Fibroblast of villous mesenchyme (primary cell): ENCODE measurements at regions not wholly inside any gene's neighbourhood (a gene's known extent, or its start where the extent isn't known, plus 50 kb on each side); places are given as distances from the start of the nearest gene placed in this dataset.

Source experiments
- DNase-seq: peaks from one replicate; pipeline ENCODE4 v3.0.0-alpha.2; 2010; ENCODE audit warnings: low read depth
- H3K4me3 ChIP-seq: 2 replicates; pipeline ENCODE4 v1.5.1; 2011; ENCODE audit warnings: low read depth, mild to moderate bottlenecking, low read length
- TF ChIP-seq, protein P1 (sequence below): IDR thresholded peaks from 2 replicates; pipeline ENCODE4 v1.5.1; 2012; ENCODE audit warnings: low read depth, mild to moderate bottlenecking, low read length; ENCODE audit not compliant: insufficient read depth

DNA sequence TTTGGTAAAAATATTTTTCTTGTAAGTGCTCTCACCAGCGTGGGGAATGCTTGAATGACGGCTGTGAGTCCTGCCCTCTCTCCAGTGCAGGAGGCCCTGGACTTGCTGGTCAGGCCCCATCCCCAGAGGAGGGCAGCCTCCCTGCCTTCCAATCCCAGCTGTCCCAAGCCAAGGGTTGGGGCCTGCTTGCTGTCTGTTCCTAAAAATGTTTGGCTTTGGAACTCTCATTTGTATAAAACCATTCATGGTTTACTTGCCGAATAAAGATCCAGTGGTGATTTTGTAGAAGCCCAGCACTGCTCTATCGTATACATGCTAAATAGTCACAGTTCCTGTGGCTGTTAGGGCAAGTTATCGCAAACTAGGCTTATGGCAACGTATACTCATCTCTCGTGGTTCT, 121.7 kb downstream of the GLRX3 start:
- TF ChIP-seq, protein P1, sequence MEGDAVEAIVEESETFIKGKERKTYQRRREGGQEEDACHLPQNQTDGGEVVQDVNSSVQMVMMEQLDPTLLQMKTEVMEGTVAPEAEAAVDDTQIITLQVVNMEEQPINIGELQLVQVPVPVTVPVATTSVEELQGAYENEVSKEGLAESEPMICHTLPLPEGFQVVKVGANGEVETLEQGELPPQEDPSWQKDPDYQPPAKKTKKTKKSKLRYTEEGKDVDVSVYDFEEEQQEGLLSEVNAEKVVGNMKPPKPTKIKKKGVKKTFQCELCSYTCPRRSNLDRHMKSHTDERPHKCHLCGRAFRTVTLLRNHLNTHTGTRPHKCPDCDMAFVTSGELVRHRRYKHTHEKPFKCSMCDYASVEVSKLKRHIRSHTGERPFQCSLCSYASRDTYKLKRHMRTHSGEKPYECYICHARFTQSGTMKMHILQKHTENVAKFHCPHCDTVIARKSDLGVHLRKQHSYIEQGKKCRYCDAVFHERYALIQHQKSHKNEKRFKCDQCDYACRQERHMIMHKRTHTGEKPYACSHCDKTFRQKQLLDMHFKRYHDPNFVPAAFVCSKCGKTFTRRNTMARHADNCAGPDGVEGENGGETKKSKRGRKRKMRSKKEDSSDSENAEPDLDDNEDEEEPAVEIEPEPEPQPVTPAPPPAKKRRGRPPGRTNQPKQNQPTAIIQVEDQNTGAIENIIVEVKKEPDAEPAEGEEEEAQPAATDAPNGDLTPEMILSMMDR: no peak
- H3K4me3 ChIP-seq: no peak overlapping the region
- DNase-seq: no peak

DNA sequence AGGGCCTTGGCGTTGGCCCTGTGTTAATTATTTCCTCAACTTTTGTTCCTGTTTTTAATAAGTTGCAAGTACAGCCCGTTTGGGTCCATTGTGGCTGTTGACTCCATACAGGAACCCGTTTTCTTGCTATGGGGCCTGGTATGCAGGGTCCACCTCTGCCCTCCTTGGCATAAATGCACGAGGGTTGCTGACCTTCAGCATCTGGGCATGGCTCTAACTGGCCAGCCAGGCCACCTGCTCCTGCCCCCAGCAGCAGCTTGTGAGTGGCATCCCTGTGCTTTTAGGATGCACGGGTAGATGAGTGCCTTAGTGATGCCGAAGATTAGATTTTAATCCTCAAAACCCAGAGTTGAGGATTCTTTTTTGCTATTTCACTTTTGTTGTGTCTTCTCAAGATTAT, 123.2 kb downstream of the GLRX3 start:
- H3K4me3 ChIP-seq: no peak overlapping the region
- TF ChIP-seq, protein P1: no peak
- DNase-seq: no peak

DNA sequence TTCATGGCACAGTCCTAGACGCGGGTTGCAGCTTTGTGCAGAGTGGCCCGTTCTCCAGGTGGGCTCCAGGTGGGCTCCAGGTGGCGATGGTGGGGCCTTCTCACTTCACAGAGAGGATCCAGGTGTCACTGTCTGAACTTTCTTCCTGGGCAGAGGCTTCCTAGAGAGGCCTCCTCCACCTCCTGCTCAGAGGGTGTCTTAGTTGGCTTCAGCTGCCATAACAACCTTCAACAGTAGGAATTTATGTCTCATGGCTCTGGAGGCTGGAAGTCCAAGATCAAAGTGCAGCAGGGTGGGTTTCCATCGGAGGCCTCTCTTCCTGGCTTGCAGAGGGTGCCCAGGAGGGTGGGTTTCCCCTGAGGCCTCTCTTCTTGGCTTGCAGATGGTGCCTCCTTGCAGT, 125.1 kb downstream of the GLRX3 start:
- H3K4me3 ChIP-seq: no peak overlapping the region
- DNase-seq: no peak
- TF ChIP-seq, protein P1: no peak

DNA sequence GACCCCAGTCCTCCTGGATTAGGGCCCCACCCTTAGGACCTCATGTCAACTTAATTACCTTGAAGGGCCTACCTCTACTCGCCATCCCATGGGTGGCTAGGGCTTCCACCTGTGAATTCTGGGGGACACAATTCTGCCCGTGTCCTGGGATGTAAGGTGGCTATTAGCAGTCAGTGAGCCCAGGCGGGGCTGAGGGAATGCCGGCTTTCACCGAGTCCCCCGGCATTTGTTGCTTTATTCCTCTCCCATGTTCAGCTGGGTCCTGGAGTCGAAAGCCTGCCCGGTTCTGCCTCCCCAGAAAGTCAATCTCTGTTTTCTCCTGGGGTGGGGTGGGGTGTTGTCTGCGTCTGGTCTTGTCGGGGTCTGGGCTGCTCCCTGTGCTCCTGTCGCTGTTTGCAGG, 125.6 kb downstream of the GLRX3 start:
- TF ChIP-seq, protein P1: no peak
- no peak overlapping the region for H3K4me3 ChIP-seq
- no peak for DNase-seq

DNA sequence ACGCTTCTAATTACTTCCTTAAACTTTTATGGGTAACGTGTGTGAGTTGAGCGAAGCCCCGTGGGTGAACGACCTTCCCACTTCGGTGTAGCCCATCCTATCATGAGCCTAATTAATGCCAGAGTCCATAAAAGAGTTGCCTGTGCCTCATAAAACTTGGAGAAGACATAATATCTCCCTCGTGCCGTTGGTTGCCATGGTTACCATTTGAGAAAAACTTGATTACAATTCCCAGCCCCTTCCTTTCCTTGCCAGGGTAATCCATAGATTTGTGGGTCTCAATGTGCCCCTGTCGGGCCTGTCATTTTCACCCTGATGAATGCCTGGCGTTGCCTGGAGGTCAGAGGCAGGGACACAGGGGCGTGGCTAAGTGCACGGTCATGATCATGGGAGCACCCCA, 127.1 kb downstream of the GLRX3 start:
- H3K4me3 ChIP-seq: no peak overlapping the region
- TF ChIP-seq, protein P1: no peak
- DNase-seq: no peak

DNA sequence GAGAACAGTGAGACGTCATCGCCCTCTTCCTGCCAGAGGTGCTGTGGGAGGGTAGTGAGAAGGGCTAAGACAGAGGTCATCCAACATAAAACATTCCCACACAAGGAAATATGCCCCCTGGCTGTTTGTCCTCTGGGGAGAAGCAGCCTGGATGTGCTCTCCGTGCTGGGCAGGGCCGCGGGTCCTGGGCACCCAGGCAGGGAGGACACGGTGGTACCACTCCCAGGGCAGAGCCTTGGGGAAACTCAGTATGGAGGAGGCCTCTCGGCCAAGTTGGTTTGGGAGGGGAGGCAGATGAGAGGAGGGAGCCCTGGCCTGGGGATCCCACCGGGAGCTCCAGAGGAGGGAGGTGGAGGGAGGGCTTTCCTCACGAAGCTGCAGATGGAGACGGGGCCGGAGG, 129.4 kb downstream of the GLRX3 start:
- no peak for DNase-seq
- TF ChIP-seq, protein P1: no peak
- H3K4me3 ChIP-seq: no peak overlapping the region

DNA sequence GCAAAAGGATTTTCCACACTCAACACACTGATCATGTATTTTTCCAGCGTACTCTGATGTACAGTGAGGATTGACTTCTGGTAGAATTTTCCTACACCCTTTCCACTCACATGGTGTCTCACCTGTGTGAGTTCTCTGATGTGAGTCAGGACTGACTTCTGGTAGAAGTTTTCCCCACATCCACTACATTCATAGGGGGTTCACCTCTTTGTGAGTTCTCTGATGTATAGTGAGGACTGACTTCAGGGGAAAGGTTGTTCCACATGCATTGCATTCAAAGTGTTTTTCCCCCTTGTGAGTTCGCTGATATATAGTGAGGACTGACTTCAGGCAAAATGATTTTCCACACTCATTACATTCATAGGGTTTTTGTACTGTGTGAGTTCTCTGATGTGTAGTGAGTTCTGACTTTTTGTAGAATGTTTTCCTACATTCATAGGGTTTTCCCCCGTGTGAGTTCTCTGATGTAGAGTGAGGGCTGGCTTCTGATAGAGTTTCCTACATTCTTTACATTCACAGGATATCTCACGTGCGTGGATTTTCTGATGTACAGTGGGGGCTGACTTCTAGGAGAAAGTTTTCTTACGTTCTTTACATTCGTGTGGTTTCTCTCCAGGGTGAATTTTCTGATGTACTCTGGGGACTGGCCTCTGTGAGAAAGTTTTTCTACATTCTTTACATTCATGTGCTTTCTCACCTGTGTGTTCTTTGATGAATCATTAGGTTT, 146.5 kb downstream of the GLRX3 start:
- no peak for DNase-seq
- no peak overlapping the region for H3K4me3 ChIP-seq
- TF ChIP-seq, protein P1: no peak
